Neuronal stem cell (in vitro differentiated cells): ENCODE measurements at regions not wholly inside any gene's neighbourhood (a gene's known extent, or its start where the extent isn't known, plus 50 kb on each side); places are given as distances from the start of the nearest gene placed in this dataset.

Experiments used
- DNase-seq: peaks from one replicate; pipeline ENCODE4 v3.0.0-alpha.2; 2013; ENCODE audit warnings: low spot score
- H2AFZ ChIP-seq: one replicate; pipeline ENCODE4 v1.6.1; 2013; ENCODE audit warnings: mild to moderate bottlenecking, low read length, inconsistent platforms
- H2AK5ac ChIP-seq: 2 replicates; pipeline ENCODE4 v1.6.1; 2013; ENCODE audit warnings: low read depth, mild to moderate bottlenecking, inconsistent platforms, low read length, moderate library complexity, mixed read lengths
- H2BK120ac ChIP-seq: 2 replicates; pipeline ENCODE4 v1.6.1; 2013; ENCODE audit warnings: low read depth, mild to moderate bottlenecking, inconsistent platforms, low read length, moderate library complexity, mixed read lengths
- H2BK12ac ChIP-seq: one replicate; pipeline ENCODE4 v1.6.1; 2013; ENCODE audit warnings: low read length, inconsistent platforms
- H2BK15ac ChIP-seq: 2 replicates; pipeline ENCODE4 v1.6.1; 2013; ENCODE audit warnings: mild to moderate bottlenecking, low read length, inconsistent platforms, mixed read lengths
- H2BK5ac ChIP-seq: one replicate; pipeline ENCODE4 v1.6.1; 2013; ENCODE audit warnings: inconsistent platforms, mild to moderate bottlenecking, low read length, moderate library complexity
- H3K14ac ChIP-seq: one replicate; pipeline ENCODE4 v1.6.1; 2013; ENCODE audit warnings: low read length, inconsistent platforms
- H3K18ac ChIP-seq: 2 replicates; pipeline ENCODE4 v1.6.1; 2013; ENCODE audit warnings: low read length, inconsistent platforms
- H3K23ac ChIP-seq: 2 replicates; pipeline ENCODE4 v1.6.1; 2013; ENCODE audit warnings: low read depth, mild to moderate bottlenecking, mixed read lengths, low read length, inconsistent platforms; ENCODE audit not compliant: poor library complexity
- H3K27ac ChIP-seq: replicated peaks from 3 replicates; pipeline ENCODE4 v1.5.1; 2013; ENCODE audit warnings: low read length, inconsistent platforms
- H3K27me3 ChIP-seq, 3 experiments: 2 replicates each; pipeline ENCODE4 v1.6.1; 2013; ENCODE audit warnings: low read length in 3 of 3, mild to moderate bottlenecking in 2 of 3, inconsistent platforms in 1 of 3, low read depth in 1 of 3, mixed read lengths in 1 of 3, moderate library complexity in 1 of 3; ENCODE audit not compliant: control insufficient read depth in 3 of 3, insufficient read depth in 3 of 3
- H3K36me3 ChIP-seq, 2 donors: replicated peaks in 1 of 2; 2 replicates each; pipeline ENCODE4 v1.6.1; 2013; ENCODE audit warnings: low read length in 2 of 2; ENCODE audit not compliant: control insufficient read depth in 2 of 2, insufficient read depth in 2 of 2
- H3K4ac ChIP-seq: 2 replicates; pipeline ENCODE4 v1.6.1; 2013; ENCODE audit warnings: inconsistent platforms, mild to moderate bottlenecking, low read length, moderate library complexity
- H3K4me1 ChIP-seq, 2 donors: 1 replicate in 1 of 2; 2 replicates in 1 of 2; pipeline ENCODE4 v1.6.1; 2013; ENCODE audit warnings: low read length in 2 of 2, low read depth in 1 of 2; ENCODE audit not compliant: control insufficient read depth in 2 of 2, insufficient read depth in 1 of 2
- H3K4me2 ChIP-seq: one replicate; pipeline ENCODE4 v1.6.1; 2013; ENCODE audit warnings: mild to moderate bottlenecking, low read length, inconsistent platforms; ENCODE audit not compliant: insufficient read depth, poor library complexity, severe bottlenecking
- H3K4me3 ChIP-seq, 2 donors: 2 replicates each; pipeline ENCODE4 v1.5.1; 2013; ENCODE audit warnings: low read length in 2 of 2, mild to moderate bottlenecking in 2 of 2, inconsistent platforms in 1 of 2, moderate library complexity in 1 of 2
- H3K79me1 ChIP-seq: one replicate; pipeline ENCODE4 v1.6.1; 2013; ENCODE audit warnings: low read depth, mild to moderate bottlenecking, inconsistent platforms, low read length, moderate library complexity
- H3K9ac ChIP-seq: one replicate; pipeline ENCODE4 v1.6.1; 2013; ENCODE audit warnings: mild to moderate bottlenecking, low read depth, low read length, inconsistent platforms; ENCODE audit not compliant: poor library complexity
- H3K9me3 ChIP-seq, 2 donors: replicated peaks in 1 of 2; 2 replicates each; pipeline versions ENCODE3 to v1.6.1; 2013; ENCODE audit warnings: low read length in 2 of 2, mild to moderate bottlenecking in 2 of 2, inconsistent platforms in 1 of 2, low read depth in 1 of 2, mixed read lengths in 1 of 2, moderate library complexity in 1 of 2; ENCODE audit not compliant: control insufficient read depth in 2 of 2, insufficient read depth in 1 of 2
- H4K8ac ChIP-seq: one replicate; pipeline ENCODE4 v1.6.1; 2013; ENCODE audit warnings: low read depth, mild to moderate bottlenecking, inconsistent platforms, low read length, moderate library complexity
- H4K91ac ChIP-seq: one replicate; pipeline ENCODE4 v1.6.1; 2013; ENCODE audit warnings: low read length, low read depth, mild to moderate bottlenecking, inconsistent platforms; ENCODE audit not compliant: poor library complexity
- WGBS, 2 donors: extraction: QIAGEN DNeasy Blood & Tissue Kit; methylation state at CpG; one replicate each; pipeline ENCODE4 v1.1.7; 2013; ENCODE audit warnings: missing lambda C conversion rate in 2 of 2, mixed read lengths in 1 of 2; ENCODE audit not compliant: insufficient read length in 2 of 2, insufficient replicate concordance in 1 of 2; ENCODE audit errors: extremely low coverage in 2 of 2; 5-methylcytosine and 5-hydroxymethylcytosine counted together

- no peak overlapping the region for H3K14ac ChIP-seq
- no peaks in the 10 kb centered on the region for H3K9me3 ChIP-seq
- no peaks in the 10 kb centered on the region for H3K27me3 ChIP-seq
- H3K4ac ChIP-seq, result no peak overlapping the region
- H3K4me1 ChIP-seq, result no peaks in the 10 kb centered on the region
- no peak overlapping the region for H2AFZ ChIP-seq
- H2BK12ac ChIP-seq, result no peak overlapping the region
- H3K4me2 ChIP-seq, result no peak overlapping the region
- no peak overlapping the region for H4K91ac ChIP-seq
- no peak overlapping the region for H2BK5ac ChIP-seq
- H3K23ac ChIP-seq, result no peak overlapping the region
- H2AK5ac ChIP-seq, result no peak overlapping the region
- no peak overlapping the region for H4K8ac ChIP-seq
- no CpG with 5 or more reads among the region's 3 CpGs for WGBS, 2 donors
- H3K9ac ChIP-seq, result no peak overlapping the region
- H3K27ac ChIP-seq, result no peak overlapping the region
- H3K4me3 ChIP-seq, result no peak overlapping the region
- no peak overlapping the region for H3K18ac ChIP-seq
- no peaks in the 10 kb centered on the region for H3K79me1 ChIP-seq
- no peak overlapping the region for H2BK15ac ChIP-seq
- no peaks in the 10 kb centered on the region for H3K36me3 ChIP-seq
- H2BK120ac ChIP-seq, result no peak overlapping the region
- DNase-seq, result no peak
These were observed 851.2 kb upstream of the CRIM1 start for GRCh38 chr2:35504419-35504818.

- Histone ChIP-seq H3K27ac (no peak overlapping the region), H3K27me3 (no peaks in the 10 kb centered on the region), H3K9me3 (no peaks in the 10 kb centered on the region), H3K9ac (no peak overlapping the region), H2BK12ac (no peak overlapping the region), H3K36me3 (no peaks in the 10 kb centered on the region), H3K4me3 (no peak overlapping the region), H4K91ac (no peak overlapping the region), H3K4me1 (no peaks in the 10 kb centered on the region), H3K14ac (no peak overlapping the region), H3K79me1 (no peaks in the 10 kb centered on the region), H4K8ac (no peak overlapping the region), H3K23ac (no peak overlapping the region), H2BK15ac (no peak overlapping the region), H2BK120ac (no peak overlapping the region), H3K4me2 (no peak overlapping the region), H2AFZ (no peak overlapping the region), H3K18ac (no peak overlapping the region), H2AK5ac (no peak overlapping the region), H2BK5ac (no peak overlapping the region), H3K4ac (no peak overlapping the region)
- no peak for DNase-seq
- no CpG with 5 or more reads among the region's 1 CpG for WGBS, 2 donors
These were observed 851.8 kb upstream of the CRIM1 start for GRCh38 chr2:35503738-35504199.

GRCh38 chr2:35503311-35503710 lies 852.3 kb upstream of the CRIM1 start:
- Histone ChIP-seq H2BK12ac (no peak overlapping the region), H4K8ac (no peak overlapping the region), H3K27me3 (no peaks in the 10 kb centered on the region), H2AFZ (peak overlapping the region; percentile 35), H3K9me3 (no peaks in the 10 kb centered on the region), H4K91ac (no peak overlapping the region), H3K27ac (no peak overlapping the region), H3K23ac (no peak overlapping the region), H2BK5ac (no peak overlapping the region), H3K4me1 (no peaks in the 10 kb centered on the region), H2BK120ac (no peak overlapping the region), H3K36me3 (no peaks in the 10 kb centered on the region), H2AK5ac (no peak overlapping the region), H3K79me1 (no peaks in the 10 kb centered on the region), H3K4me2 (no peak overlapping the region), H3K14ac (no peak overlapping the region), H2BK15ac (no peak overlapping the region), H3K18ac (no peak overlapping the region), H3K4ac (no peak overlapping the region), H3K9ac (no peak overlapping the region), H3K4me3 (no peak overlapping the region)
- no peak for DNase-seq
- no CpG with 5 or more reads among the region's 3 CpGs for WGBS, 2 donors

- Histone ChIP-seq H4K8ac (no peak overlapping the region), H3K23ac (no peak overlapping the region), H2BK5ac (no peak overlapping the region), H3K18ac (no peak overlapping the region), H3K9me3 (no peaks in the 10 kb centered on the region), H3K4me2 (no peak overlapping the region), H2AFZ (no peak overlapping the region), H3K36me3 (no peaks in the 10 kb centered on the region), H3K9ac (no peak overlapping the region), H2BK120ac (no peak overlapping the region), H2BK12ac (no peak overlapping the region), H3K27me3 (no peaks in the 10 kb centered on the region), H4K91ac (no peak overlapping the region), H2BK15ac (no peak overlapping the region), H3K79me1 (no peaks in the 10 kb centered on the region), H3K4ac (no peak overlapping the region), H3K4me1 (no peaks in the 10 kb centered on the region), H3K4me3 (no peak overlapping the region), H3K27ac (no peak overlapping the region), H3K14ac (no peak overlapping the region), H2AK5ac (no peak overlapping the region)
- WGBS, 2 donors, result no CpG with 5 or more reads among the region's 6 CpGs
- DNase-seq, result no peak
These were observed 854.5 kb upstream of the CRIM1 start for GRCh38 chr2:35501076-35501475.
